ENCODE measurements at regions not wholly inside any gene's neighbourhood (a gene's known extent, or its start where the extent isn't known, plus 50 kb on each side); places are given as distances from the start of the nearest gene placed in this dataset.

DNA sequence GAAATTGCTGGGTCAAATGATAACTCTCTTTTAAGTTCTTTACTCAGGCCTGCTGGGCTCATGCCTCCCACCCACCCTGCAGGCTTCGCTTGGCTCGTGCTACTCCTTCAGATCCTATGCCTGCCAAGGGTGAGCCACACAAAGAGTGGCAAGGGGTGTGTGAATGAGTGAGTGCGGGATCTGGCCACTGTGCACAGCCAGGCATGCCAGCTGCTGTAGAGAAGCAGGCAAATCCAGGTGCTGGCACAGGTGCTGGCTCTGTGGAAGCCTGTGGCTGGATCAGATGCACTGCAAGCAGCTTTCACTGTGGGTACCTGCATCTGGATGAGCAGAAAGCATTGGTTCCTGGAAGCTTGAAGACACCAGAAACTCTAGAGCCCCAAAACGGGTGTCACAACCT, 1055.7 kb upstream of the EPHA6 start:
- no peaks in the 10 kb centered on the region for H3K36me3 ChIP-seq (ENCODE audit: control insufficient read depth, insufficient read depth, low read length)
- TF ChIP-seq CTCF (IDR thresholded peaks at IDR 0.05; ENCODE audit: insufficient read depth, low read length, poor library complexity, severe bottlenecking) = no peak
- DNase-seq (ENCODE audit: low read depth) = no peak
- no peak overlapping the region for H3K4me3 ChIP-seq (ENCODE audit: low read depth, low read length)
- no peaks in the 10 kb centered on the region for H3K27me3 ChIP-seq (ENCODE audit: control insufficient read depth, insufficient read depth, low read length)

DNA sequence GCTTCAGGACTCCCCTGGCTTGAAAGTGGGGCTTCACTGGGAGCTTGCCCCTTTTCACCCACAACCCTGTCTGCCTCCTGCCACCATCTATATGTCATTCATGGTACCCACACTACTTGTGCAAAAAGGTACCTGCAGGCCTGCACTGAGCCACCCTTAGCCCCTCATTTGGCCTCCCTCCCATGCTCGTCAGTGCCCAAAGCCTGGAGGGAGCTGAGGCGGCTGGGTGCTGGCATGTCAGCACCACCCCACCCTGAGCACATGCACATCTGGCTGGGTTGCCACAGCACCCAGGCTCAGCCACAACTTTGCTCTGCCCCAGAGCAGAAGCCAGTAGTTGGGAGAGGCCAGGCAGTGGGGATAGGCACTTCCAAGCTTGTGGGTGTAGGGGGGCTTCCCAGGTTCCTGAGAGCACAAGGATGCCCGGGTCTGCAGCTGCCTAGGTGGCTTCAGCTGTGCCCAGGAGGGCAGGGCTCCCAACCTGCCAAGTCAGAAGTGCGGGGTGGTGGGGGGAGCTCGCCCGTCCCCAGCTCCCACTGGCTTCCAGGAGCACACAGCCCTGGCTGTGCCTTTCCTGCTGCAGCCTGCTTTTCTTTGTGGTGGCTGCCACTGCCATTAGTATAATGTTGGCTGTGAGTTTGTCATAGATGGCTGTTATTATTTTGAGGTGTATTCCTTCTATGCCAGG, 1054.6 kb upstream of the EPHA6 start:
- no peak overlapping the region for H3K4me3 ChIP-seq (ENCODE audit: low read depth, low read length)
- H3K27me3 ChIP-seq (ENCODE audit: control insufficient read depth, insufficient read depth, low read length) = no peaks in the 10 kb centered on the region
- DNase-seq (ENCODE audit: low read depth) = no peak
- no peaks in the 10 kb centered on the region for H3K36me3 ChIP-seq (ENCODE audit: control insufficient read depth, insufficient read depth, low read length)
- no peak for TF ChIP-seq CTCF (IDR thresholded peaks at IDR 0.05; ENCODE audit: insufficient read depth, low read length, poor library complexity, severe bottlenecking)

DNA sequence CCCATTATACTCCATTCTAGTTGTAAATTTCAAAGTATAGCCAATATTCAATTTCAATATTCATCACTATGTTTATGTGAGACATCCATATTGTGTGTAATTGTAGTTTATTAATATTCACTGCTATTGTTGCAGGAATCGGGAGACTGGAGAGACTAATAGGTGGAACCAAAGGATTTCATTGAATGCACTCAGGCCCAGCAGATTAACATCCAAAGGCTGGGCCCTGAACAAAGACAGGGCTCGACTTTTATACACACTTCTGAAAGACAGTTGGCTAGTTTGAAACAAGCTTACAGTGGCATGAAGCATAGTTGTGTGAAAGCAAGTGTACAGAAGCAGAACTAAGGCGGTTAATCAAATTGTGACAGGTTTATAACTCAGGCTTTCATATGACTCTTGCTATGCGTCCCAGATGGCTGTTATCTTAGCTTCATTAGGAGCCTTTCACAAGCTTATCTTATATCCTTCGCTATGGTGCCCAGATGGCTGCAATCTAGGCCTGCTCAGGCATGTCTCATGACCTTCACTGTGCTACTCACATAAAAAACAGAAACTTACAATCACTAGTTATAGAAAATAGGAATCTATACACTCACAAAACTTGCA, 1038.8 kb upstream of the EPHA6 start:
- TF ChIP-seq CTCF (IDR thresholded peaks at IDR 0.05; ENCODE audit: insufficient read depth, low read length, poor library complexity, severe bottlenecking) = no peak
- DNase-seq (ENCODE audit: low read depth) = no peak
- no peak overlapping the region for H3K4me3 ChIP-seq (ENCODE audit: low read depth, low read length)
- no peaks in the 10 kb centered on the region for H3K27me3 ChIP-seq (ENCODE audit: control insufficient read depth, insufficient read depth, low read length)
- no peaks in the 10 kb centered on the region for H3K36me3 ChIP-seq (ENCODE audit: control insufficient read depth, insufficient read depth, low read length)

DNA sequence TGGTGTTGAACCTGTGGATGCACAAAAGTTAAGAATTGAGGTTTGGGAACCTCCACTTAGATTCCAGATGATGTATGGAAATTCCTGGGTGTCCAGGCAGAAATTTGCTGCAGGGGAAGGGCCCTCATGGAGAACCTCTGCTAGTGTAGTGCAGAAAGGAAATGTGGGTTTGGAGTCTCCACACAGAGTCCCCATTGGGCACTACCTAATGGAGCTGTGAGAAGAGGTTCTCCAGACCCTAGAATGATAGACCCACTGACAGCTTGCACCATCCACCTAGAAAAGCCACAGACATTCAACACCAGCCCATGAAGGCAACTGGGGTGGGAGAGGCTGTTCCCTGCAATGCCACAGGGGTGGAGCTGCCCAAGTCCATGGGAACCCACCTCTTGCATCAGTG, 1032.8 kb upstream of the EPHA6 start:
- DNase-seq (ENCODE audit: low read depth) = no peak
- Histone ChIP-seq H3K36me3 (ENCODE audit: control insufficient read depth, insufficient read depth, low read length) (no peaks in the 10 kb centered on the region), H3K27me3 (ENCODE audit: control insufficient read depth, insufficient read depth, low read length) (no peaks in the 10 kb centered on the region), H3K4me3 (ENCODE audit: low read depth, low read length) (no peak overlapping the region)
- TF ChIP-seq CTCF (IDR thresholded peaks at IDR 0.05; ENCODE audit: insufficient read depth, low read length, poor library complexity, severe bottlenecking) = no peak

DNA sequence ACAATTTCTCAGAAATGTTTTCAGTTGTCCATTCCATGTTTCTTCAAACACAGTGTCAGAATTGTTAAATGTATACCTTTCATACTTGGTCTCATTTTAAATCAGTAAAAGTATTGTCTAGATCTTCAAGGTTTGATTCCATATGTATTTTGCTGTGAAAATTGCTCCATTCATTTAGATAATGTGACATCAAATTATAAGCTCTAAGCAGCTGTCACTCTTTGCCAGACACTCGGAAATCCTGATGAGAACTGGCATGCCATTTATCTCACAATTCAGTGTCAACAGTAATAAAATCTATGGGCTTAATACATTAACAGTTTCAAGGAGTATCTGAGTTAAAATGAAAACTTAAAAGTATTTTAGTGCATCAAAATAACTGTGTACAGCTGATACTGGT, 1025.3 kb upstream of the EPHA6 start:
- Histone ChIP-seq H3K27me3 (ENCODE audit: control insufficient read depth, insufficient read depth, low read length) (no peaks in the 10 kb centered on the region), H3K4me3 (ENCODE audit: low read depth, low read length) (no peak overlapping the region), H3K36me3 (ENCODE audit: control insufficient read depth, insufficient read depth, low read length) (no peaks in the 10 kb centered on the region)
- no peak for DNase-seq (ENCODE audit: low read depth)
- TF ChIP-seq CTCF (IDR thresholded peaks at IDR 0.05; ENCODE audit: insufficient read depth, low read length, poor library complexity, severe bottlenecking) = no peak

DNA sequence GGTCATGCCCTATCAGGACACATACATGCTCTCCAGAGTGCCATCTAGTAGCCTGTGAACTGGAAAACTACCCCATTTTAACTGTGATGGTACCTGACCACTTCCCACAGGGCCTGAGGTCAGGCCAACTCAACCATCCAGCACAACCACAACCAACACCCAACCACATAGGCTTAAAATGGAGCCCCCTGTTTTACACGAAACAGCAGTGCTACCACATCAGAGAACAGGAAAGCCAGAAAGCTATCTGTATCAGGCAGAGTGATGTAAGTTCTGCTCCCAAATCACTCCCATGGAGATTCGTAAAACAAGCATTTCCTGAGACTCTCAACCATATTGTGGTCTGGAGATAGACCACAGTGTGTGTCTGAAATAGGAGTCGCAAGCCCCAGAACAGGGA, 1017.3 kb upstream of the EPHA6 start:
- no peaks in the 10 kb centered on the region for H3K27me3 ChIP-seq (ENCODE audit: control insufficient read depth, insufficient read depth, low read length)
- no peaks in the 10 kb centered on the region for H3K36me3 ChIP-seq (ENCODE audit: control insufficient read depth, insufficient read depth, low read length)
- no peak overlapping the region for H3K4me3 ChIP-seq (ENCODE audit: low read depth, low read length)
- DNase-seq (ENCODE audit: low read depth) = no peak
- TF ChIP-seq CTCF (IDR thresholded peaks at IDR 0.05; ENCODE audit: insufficient read depth, low read length, poor library complexity, severe bottlenecking) = no peak

Data from kidney epithelial cell (primary cell).